HCT116 (cell line): ENCODE measurements at regions not wholly inside any gene's neighbourhood (a gene's known extent, or its start where the extent isn't known, plus 50 kb on each side); places are given as distances from the start of the nearest gene placed in this dataset.

Experiments used
- EZH2 ChIP-seq: fragments of 200-600 bp; sonication (generic); IDR thresholded peaks from 2 replicates; pipeline ENCODE4 v1.6.1; 2017; ENCODE audit warnings: antibody characterized with exemption, mixed run types
- EZH2phosphoT487 ChIP-seq: fragments of 200-600 bp; IDR thresholded peaks from 2 replicates; pipeline ENCODE4 v1.6.1; 2018; ENCODE audit warnings: antibody characterized with exemption, borderline replicate concordance
- JUND ChIP-seq: IDR thresholded peaks from 2 replicates; pipeline ENCODE4 v1.6.1; 2012
- POLR2A ChIP-seq: IDR thresholded peaks from 2 replicates; pipeline ENCODE4 v1.7.0; 2011; ENCODE audit warnings: borderline replicate concordance; ENCODE audit not compliant: insufficient read depth, insufficient read length; ENCODE audit errors: extremely low read depth
- POLR2AphosphoS5 ChIP-seq: IDR thresholded peaks from 2 replicates; pipeline ENCODE4 v1.6.1; 2011; ENCODE audit warnings: mild to moderate bottlenecking, low read depth, low read length, moderate library complexity
- RAD21 ChIP-seq: IDR thresholded peaks from 2 replicates; pipeline ENCODE4 v1.6.1; 2012; ENCODE audit warnings: low read depth, mild to moderate bottlenecking
- SIN3A ChIP-seq: IDR thresholded peaks from 2 replicates; pipeline ENCODE4 v1.6.1; 2012; ENCODE audit warnings: low read depth
- SP1 ChIP-seq: IDR thresholded peaks from 2 replicates; pipeline ENCODE4 v1.6.1; 2012; ENCODE audit warnings: low read depth
- SRF ChIP-seq: IDR thresholded peaks from 2 replicates; pipeline ENCODE4 v1.6.1; 2012; ENCODE audit warnings: low read depth
- YY1 ChIP-seq: IDR thresholded peaks from 2 replicates; pipeline ENCODE4 v1.6.1; 2011; ENCODE audit warnings: low read length, low read depth, moderate library complexity, mild to moderate bottlenecking; ENCODE audit not compliant: insufficient replicate concordance; ENCODE audit errors: extremely low read depth
- TF ChIP-seq, protein P1 (sequence below), 3 experiments: fragments of 200-600 bp in 1 of 3; sonication (generic) in 1 of 3; IDR thresholded peaks in 2 of 3; conservative IDR thresholded peaks in 1 of 3; 2 replicates each; pipeline ENCODE4 v1.5.1; 2012 to 2017; ENCODE audit warnings: low read depth in 2 of 3, low read length in 2 of 3, antibody characterized with exemption in 1 of 3, borderline replicate concordance in 1 of 3, control low read depth in 1 of 3, mild to moderate bottlenecking in 1 of 3, mixed read lengths in 1 of 3, mixed run types in 1 of 3, moderate library complexity in 1 of 3; ENCODE audit not compliant: insufficient read depth in 1 of 3
- TF ChIP-seq, protein P2 (sequence below): IDR thresholded peaks from 2 replicates; pipeline ENCODE4 v1.6.1; 2012
- TF ChIP-seq, protein P3 (sequence below): IDR thresholded peaks from 2 replicates; pipeline ENCODE4 v1.6.1; 2012
- TF ChIP-seq, protein P4 (sequence below): IDR thresholded peaks from 2 replicates; pipeline ENCODE4 v1.6.1; 2012; ENCODE audit warnings: low read depth

DNA sequence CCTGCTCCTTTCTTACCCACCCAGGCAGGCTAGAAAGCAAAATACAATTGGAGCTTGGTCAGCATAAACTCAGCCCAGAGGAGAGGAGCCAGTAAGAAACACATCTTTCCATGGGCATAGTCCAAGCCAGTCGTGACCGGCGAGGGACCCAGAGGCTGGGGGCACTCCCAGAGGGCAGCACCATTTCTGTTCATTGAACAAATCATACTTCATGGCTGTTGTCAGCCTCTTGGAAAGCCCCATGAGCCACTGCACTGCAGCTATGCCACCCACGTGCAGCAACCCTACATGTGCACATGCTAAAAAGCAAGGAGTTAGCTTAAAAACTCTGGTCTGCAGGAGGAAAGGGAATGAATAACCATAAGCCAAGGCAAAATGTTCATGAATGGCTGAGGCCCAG, 90.0 kb upstream of the CDKN3 start:
- TF ChIP-seq, protein P1, sequence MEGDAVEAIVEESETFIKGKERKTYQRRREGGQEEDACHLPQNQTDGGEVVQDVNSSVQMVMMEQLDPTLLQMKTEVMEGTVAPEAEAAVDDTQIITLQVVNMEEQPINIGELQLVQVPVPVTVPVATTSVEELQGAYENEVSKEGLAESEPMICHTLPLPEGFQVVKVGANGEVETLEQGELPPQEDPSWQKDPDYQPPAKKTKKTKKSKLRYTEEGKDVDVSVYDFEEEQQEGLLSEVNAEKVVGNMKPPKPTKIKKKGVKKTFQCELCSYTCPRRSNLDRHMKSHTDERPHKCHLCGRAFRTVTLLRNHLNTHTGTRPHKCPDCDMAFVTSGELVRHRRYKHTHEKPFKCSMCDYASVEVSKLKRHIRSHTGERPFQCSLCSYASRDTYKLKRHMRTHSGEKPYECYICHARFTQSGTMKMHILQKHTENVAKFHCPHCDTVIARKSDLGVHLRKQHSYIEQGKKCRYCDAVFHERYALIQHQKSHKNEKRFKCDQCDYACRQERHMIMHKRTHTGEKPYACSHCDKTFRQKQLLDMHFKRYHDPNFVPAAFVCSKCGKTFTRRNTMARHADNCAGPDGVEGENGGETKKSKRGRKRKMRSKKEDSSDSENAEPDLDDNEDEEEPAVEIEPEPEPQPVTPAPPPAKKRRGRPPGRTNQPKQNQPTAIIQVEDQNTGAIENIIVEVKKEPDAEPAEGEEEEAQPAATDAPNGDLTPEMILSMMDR (IDR thresholded peaks at IDR 0.05 in 2 of 3, conservative IDR thresholded peaks at IDR 0.05 in 1 of 3; ENCODE audit: borderline replicate concordance in 1 of 3, insufficient read depth in 1 of 3, low read depth in 2 of 3, low read length in 2 of 3), result no peak
- TF ChIP-seq EZH2 (no peak), POLR2AphosphoS5 (no peak), RAD21 (no peak), POLR2A (no peak), EZH2phosphoT487 (no peak), JUND (no peak), SP1 (no peak), YY1 (no peak), SRF (no peak), SIN3A (no peak)
- TF ChIP-seq, protein P2, sequence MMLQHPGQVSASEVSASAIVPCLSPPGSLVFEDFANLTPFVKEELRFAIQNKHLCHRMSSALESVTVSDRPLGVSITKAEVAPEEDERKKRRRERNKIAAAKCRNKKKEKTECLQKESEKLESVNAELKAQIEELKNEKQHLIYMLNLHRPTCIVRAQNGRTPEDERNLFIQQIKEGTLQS, result no peak
- TF ChIP-seq, protein P3, sequence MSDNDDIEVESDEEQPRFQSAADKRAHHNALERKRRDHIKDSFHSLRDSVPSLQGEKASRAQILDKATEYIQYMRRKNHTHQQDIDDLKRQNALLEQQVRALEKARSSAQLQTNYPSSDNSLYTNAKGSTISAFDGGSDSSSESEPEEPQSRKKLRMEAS, result no peak
- TF ChIP-seq, protein P4, sequence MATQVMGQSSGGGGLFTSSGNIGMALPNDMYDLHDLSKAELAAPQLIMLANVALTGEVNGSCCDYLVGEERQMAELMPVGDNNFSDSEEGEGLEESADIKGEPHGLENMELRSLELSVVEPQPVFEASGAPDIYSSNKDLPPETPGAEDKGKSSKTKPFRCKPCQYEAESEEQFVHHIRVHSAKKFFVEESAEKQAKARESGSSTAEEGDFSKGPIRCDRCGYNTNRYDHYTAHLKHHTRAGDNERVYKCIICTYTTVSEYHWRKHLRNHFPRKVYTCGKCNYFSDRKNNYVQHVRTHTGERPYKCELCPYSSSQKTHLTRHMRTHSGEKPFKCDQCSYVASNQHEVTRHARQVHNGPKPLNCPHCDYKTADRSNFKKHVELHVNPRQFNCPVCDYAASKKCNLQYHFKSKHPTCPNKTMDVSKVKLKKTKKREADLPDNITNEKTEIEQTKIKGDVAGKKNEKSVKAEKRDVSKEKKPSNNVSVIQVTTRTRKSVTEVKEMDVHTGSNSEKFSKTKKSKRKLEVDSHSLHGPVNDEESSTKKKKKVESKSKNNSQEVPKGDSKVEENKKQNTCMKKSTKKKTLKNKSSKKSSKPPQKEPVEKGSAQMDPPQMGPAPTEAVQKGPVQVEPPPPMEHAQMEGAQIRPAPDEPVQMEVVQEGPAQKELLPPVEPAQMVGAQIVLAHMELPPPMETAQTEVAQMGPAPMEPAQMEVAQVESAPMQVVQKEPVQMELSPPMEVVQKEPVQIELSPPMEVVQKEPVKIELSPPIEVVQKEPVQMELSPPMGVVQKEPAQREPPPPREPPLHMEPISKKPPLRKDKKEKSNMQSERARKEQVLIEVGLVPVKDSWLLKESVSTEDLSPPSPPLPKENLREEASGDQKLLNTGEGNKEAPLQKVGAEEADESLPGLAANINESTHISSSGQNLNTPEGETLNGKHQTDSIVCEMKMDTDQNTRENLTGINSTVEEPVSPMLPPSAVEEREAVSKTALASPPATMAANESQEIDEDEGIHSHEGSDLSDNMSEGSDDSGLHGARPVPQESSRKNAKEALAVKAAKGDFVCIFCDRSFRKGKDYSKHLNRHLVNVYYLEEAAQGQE, result no peak
